GM19452 (cell line): ENCODE measurements at regions not wholly inside any gene's neighbourhood (a gene's known extent, or its start where the extent isn't known, plus 50 kb on each side); places are given as distances from the start of the nearest gene placed in this dataset.
"Not testable (repeated sequence)": the region's sequence is repeated elsewhere in the genome, so short reads cannot be mapped to it uniquely, and the experiment has no call there.

Experiments
- ATAC-seq: cut with Tn5 transposase; IDR thresholded peaks from one replicate; pipeline ENCODE4 v1.9.1; 2021; ENCODE audit not compliant: unreplicated experiment

DNA sequence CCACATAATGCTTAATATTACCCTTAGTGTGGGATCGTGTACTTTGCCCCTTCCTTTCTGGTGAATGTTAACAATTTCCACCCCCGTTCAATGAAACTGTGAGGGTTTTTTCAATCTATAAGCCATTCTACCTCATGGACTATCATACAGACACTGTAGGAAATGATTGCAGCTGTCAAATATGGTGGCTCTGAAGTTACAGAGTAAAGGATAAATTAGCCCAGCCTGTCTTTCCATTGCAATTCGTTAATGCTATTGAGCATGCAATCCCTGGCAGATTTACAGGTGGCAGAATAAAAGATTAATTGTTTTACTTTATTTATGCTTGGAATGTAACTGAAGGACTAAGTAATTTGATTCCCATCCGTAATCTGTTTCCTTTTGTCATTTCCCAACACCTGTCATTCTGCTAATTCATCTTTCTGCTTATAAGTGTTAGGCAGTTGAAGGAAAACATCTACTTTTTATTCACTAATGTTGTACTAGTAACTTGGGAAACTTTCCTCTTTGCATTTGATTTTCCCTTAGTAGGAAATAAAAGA is 1211.6 kb upstream of the LRRN3 start:
- no peak for ATAC-seq

GRCh38 chr7:109890622-109891021 is 1200.3 kb upstream of the LRRN3 start:
- ATAC-seq: no peak

DNA sequence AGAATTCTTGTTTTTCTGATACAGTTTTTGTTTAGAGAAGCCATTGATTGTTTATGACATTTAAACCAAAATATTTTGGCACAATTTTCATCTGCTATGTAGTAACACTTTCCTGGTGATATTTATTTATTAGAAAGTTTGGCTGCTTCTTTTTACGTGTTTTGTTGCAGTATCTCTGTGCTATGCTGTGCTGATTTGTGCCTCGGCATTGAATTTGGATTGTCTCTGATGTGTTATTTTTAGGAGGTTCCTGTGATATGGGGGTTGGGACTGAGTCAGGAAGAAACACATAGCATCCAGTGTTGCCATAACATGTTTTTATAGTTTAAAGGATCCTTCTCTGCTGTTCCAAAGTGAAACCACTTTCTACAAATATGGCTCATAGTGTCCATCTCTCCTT is 1197.7 kb upstream of the LRRN3 start:
- ATAC-seq: no peak

- ATAC-seq: no peak
These were observed 1195.4 kb upstream of the LRRN3 start for GRCh38 chr7:109895536-109895935.

DNA sequence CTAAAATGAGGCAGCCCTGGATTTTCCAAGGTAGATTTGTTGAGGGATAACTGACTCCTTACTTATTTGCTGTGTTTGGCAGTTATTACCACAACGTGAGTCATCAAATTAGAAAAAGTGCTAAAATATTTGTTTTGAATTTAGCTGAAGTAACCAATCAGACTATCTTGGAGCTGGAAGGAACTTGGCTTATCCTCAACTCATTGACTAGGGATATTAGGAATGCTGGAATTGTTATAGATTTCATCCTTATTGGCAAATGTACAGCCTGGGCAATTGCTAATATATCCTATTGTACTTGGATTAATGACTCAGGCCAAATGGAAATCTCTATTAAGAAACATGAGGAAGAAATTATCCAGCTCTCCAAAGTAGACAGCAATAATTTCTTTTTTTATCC is 1189.0 kb upstream of the LRRN3 start:
- ATAC-seq: no peak

DNA sequence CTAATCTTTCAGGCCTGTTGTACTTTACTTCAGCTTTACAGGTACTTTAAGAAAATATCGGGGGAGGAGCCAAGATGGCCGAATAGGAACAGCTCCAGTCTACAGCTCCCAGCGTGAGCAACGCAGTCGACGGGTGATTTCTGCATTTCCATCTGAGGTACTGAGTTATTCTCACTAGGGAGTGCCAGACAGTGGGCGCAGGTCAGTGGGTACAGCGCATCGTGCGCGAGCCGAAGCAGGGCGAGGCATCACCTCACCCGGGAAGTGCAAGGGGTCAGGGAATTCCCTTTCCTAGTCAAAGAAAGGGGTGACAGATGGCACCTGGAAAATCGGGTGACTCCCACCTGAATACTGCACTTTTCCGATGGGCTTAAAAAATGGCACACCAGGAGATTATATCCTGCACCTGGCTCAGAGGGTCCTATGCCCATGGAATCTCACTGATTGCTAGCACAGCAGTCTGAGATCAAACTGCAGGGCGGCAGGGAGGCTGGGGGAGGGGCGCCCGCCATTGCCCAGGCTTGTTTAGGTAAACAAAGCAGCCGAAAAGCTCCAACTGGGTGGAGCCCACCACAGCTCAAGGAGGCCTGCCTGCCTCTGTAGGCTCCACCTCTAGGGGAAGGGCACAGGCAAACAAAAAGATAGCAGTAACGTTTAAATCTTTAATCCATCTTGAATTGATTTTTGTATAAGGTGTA is 1185.4 kb upstream of the LRRN3 start:
- ATAC-seq: not testable (repeated sequence)

DNA sequence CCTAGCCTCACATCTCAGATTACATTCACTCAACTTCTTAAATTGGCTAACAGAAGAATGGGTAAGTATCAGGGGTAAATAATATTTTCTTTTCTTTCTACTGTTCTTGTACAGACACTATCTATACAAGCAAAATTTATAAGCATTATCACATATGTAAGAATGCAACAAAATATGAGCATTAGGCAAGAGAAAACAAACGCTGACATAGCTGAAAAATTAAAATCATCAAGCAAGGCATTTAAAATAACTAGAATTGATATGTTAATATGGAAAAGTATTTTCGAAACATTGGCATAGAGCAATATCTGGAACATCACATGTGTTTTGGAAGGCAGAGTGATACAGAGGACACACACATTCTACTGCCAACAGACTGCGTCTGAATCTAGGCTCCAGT is 1175.3 kb upstream of the LRRN3 start:
- ATAC-seq: no peak

DNA sequence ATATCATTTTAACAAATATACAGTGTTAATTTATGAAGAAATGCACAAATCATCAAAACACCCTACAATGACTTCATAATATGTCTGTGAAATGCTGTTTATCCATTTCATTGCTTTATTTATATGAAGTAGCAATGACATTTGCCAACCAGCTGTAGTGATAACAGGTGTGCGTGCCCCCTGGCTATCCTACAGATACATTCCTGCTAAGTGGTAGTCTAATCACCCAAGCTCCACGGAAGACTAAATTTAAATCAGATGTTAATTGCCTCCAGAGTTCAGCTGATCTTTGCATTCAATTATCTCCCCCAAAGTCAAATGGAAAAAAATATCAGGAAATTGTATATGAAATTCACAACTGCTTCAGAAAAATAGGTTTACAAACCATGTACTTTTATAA is 1164.2 kb upstream of the LRRN3 start:
- no peak for ATAC-seq

DNA sequence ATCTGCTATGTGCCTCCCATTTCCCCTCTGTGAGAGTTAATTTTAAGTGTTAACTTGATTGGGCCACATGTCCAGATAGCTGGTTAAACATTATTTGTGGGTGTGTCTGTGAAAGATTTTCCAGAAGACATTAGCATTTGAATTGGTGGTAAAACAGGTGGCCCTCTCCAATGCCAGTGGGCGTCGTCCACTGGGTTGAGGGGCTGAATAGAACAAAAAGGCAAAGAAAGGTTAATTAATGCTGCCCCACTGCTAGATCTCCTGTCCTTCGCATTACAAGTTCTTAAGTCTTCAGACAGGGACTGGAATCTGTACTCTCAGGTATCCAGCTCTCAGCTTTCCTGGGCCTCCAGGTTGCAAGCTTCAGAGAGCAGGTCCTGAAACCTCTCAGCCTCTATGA is 1160.9 kb upstream of the LRRN3 start:
- ATAC-seq: no peak

DNA sequence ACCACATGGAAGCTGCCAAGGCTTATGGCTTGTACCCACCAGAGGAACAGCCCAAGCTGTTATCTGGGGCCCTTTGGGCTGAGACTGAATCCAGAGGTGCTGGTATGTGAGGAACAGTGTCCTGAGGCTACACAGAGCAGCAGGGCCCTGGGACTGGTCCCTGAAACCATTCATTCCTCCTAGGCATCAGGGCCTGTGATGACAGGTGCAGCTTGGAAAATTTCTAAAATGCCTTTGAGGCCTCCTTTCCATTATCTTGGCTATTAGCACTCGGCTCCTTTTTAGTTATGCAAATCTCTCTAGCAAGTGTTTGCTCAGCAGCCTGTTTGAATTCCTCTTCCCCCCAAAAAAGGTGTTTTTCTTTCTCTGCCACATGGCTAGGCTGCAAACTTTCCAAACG is 1151.7 kb upstream of the LRRN3 start:
- no peak for ATAC-seq

DNA sequence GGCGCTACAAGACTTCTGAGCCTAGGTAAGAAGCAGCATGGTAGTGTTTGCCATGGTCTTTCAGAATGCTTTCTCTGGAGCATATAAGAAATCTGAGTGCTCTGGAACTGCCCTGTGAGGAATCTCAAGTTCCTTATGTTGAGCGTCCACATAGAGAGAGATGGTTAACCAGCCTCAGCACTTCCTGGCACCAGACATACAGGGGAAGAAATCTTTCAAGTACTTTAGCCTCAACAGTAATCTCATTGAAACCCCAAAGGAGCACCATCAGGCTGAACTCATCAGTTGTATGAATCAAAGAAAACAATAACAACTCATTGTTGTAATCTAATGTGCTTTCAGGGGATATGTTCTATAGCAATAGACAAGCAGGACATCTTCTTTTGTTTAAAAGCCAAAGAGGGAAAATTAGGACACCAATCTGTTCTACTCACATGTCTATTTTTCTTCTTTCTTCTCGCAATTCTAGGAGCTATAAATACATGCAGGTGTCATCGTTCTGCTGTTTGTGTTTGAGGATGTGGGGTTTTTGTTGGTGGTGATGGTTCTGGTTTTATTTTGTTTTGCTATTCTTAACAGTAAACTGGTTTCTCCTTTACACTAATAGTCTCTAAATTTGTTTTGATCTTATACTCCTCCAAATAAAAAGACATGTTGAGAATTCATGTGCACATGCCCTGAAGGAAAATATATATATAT is 1145.0 kb upstream of the LRRN3 start:
- ATAC-seq: no peak

DNA sequence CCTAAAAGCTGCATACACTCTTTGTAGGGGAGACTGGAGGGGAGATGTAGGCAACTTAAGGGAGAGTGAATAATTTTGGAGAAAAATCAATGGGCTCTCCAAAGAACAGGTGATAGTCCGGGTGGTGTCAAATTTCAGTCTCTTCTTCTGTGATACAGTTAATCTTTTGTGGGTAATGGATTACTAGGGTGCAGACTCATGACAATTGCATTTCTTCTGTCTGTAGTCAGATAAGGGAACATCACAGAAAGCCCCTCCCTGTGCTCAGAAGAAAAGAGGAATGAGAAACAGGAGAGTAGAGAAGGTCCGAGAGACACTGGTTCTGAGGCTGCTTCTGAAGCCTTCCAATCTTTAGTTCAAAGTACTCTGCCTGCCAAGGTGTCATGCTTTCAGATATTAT is 1140.7 kb upstream of the LRRN3 start:
- ATAC-seq: no peak

DNA sequence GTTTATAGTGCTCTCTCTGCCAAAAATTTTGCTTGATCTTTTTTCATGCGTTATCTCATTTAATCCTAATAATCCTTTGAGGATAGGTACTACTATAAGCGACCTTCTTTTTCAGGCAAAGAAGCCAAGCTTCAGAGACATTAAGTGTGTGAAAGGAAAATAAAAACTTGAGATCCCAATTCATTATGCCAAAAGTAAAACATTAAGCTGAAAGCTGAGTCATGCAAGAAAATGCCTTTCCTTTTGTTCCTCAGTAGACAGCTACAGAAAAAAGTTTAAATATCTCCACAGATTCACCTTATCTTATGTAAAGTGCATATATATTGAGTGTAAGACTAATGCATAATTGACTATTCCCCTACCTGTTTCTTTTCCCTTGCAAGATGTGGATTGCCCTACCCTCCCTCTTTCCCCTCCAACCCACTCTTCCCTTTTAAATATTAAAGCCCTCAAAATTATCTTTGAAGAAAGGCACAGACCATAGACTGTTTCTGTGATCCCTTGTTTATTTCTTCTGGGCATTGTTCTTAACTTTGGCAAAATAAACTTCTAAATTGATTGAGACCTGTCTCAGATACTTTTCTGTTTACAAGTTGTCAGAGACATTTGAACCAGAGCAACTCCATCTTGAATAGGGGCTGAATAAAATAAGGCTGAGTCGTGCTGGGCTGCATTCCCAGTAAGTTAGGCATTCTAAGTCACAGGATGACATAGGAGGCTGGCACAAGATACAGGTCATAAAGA is 1139.9 kb upstream of the LRRN3 start:
- no peak for ATAC-seq

GRCh38 chr7:109951565-109951928 is 1139.4 kb upstream of the LRRN3 start:
- no peak for ATAC-seq

DNA sequence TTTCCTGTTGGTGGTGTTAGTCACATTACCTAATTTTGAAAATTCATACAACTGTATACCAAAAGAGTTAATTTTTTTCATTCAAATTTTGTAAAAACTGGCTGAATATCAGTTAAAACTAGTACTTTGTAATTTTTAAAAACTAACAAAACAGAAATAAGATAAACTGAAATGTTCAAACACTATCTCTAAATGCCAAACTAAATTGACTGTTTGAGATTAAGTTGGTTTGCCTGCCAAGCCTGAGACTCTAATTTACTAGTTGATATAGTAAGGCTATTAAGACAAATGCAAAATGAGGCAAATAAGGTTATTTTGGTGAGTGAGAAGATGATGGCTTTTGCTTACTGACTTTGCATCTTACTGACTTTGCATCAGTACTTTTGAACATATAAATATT is 1134.9 kb upstream of the LRRN3 start:
- ATAC-seq: no peak

DNA sequence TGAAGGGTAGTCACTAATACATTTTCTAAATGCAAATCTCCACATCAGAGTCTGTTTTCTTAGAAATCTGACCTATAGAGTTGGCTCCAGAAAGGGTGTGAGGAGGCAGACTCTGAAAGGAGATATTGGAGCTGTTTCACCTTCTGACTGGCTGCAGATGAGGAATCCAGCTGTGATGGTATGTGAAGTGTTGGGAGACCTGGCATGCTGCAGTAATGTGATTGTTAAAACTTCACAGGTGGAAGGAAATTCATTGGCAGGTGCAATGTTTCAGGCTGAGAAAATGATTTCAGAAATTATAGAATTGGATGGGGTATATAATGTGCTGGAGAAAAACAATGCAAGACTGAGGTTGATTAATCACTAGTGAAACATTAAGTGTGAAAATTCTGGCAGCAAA is 1134.0 kb upstream of the LRRN3 start:
- ATAC-seq: no peak

- ATAC-seq: no peak
These were observed 1127.2 kb upstream of the LRRN3 start for GRCh38 chr7:109963741-109964140.

- no peak for ATAC-seq
These were observed 1126.1 kb upstream of the LRRN3 start for GRCh38 chr7:109964780-109965179.

DNA sequence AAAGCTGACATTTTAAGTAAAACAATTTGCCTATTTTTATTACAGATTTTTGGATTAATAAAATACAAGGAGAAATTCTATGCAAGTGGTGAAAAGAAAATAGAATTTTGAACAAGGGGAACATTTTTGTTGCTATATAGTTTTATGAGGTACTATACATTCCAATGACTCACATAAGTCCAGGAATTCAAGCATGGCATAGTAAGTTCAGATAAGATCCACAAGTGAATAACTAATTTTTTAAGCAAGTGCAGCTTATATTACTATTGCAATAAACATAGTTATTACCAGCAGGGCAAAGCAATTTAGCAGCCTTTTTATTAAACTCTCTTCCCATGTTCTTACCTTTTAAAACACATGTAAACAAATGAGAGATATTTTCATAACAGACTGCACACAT is 1123.5 kb upstream of the LRRN3 start:
- ATAC-seq: no peak

GRCh38 chr7:109983618-109984017 is 1107.3 kb upstream of the LRRN3 start:
- no peak for ATAC-seq

- no peak for ATAC-seq
These were observed 1106.2 kb upstream of the LRRN3 start for GRCh38 chr7:109984729-109985128.

DNA sequence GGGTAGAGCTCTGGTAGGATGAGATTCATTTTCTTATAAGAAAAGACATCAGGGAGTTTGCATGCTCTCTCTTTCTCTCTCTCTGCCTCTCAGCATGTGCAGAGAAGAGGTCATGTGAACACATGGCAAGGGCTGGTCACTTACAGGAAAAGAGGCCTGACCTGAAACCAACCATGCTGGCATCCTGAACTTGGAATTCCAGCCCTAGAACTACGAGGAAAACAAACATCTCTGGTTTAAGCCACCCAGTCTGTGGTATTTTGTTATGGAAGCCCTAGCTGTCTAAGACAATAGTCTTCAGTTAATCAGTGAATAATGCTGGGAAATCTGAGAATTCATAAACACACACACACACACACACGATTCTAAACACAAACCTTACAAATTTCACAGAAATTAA is 1104.2 kb upstream of the LRRN3 start:
- ATAC-seq: no peak
